Panc1 (cell line): ENCODE measurements at regions not wholly inside any gene's neighbourhood (a gene's known extent, or its start where the extent isn't known, plus 50 kb on each side); places are given as distances from the start of the nearest gene placed in this dataset.

ENCODE experiments used
- POLR2AphosphoS5 ChIP-seq: IDR thresholded peaks from 2 replicates; pipeline ENCODE4 v1.6.1; 2012; ENCODE audit warnings: mild to moderate bottlenecking, low read depth, low read length, moderate library complexity
- SIN3A ChIP-seq: IDR thresholded peaks from 2 replicates; pipeline ENCODE4 v1.6.1; 2012; ENCODE audit warnings: low read depth, mild to moderate bottlenecking, low read length, moderate library complexity, borderline replicate concordance; ENCODE audit not compliant: insufficient read depth
- TCF7L2 ChIP-seq: IDR thresholded peaks from 2 replicates; pipeline ENCODE4 v1.6.1; 2011; ENCODE audit warnings: mild to moderate bottlenecking, low read depth, low read length, inconsistent platforms
- TF ChIP-seq, protein P1 (sequence below): fragments of 450-650 bp; IDR thresholded peaks from 2 replicates; pipeline ENCODE4 v1.5.1; 2017; ENCODE audit warnings: mild to moderate bottlenecking

DNA sequence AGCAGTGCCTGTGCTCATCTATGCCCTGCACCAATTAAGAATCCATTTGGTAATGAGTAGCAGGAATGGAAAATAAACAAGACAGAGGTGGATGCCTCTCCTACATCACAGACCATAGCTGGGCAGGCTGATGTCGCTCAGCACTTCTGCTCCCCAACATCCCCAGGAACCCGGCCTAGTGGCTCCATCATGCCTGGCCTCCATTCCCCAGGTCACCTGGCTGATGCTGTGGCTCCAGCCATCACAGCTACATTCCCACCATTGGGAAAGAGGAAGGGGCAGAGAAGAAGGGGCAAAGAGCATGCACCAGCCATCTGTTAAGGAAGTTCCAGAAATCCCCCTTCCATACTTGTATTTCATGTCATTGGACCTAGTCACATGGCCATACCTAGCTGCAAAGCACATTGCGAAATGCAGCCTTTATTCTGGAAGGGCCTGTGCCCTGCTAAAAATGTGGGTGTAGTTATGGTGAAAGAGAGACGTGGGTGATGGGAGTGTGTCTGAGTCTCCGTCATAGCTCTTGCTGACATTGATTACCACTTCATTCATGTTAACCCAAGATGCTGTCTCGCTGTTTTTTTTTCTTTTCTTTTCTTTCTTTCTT lies 86.1 kb upstream of the ADAMTS2 start:
- no peak for TF ChIP-seq SIN3A
- TF ChIP-seq, protein P1, sequence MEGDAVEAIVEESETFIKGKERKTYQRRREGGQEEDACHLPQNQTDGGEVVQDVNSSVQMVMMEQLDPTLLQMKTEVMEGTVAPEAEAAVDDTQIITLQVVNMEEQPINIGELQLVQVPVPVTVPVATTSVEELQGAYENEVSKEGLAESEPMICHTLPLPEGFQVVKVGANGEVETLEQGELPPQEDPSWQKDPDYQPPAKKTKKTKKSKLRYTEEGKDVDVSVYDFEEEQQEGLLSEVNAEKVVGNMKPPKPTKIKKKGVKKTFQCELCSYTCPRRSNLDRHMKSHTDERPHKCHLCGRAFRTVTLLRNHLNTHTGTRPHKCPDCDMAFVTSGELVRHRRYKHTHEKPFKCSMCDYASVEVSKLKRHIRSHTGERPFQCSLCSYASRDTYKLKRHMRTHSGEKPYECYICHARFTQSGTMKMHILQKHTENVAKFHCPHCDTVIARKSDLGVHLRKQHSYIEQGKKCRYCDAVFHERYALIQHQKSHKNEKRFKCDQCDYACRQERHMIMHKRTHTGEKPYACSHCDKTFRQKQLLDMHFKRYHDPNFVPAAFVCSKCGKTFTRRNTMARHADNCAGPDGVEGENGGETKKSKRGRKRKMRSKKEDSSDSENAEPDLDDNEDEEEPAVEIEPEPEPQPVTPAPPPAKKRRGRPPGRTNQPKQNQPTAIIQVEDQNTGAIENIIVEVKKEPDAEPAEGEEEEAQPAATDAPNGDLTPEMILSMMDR: no peak
- TF ChIP-seq TCF7L2: no peak
- no peak for TF ChIP-seq POLR2AphosphoS5
